DMS153 treated with DMSO at 0.1 percent for 48 hours (cell line): ENCODE measurements at regions not wholly inside any gene's neighbourhood (a gene's known extent, or its start where the extent isn't known, plus 50 kb on each side); places are given as distances from the start of the nearest gene placed in this dataset.

Experiments used
- DNase-seq: peaks from one replicate; lab custom pipeline; 2025; ENCODE audit not compliant: unreplicated experiment; lab: John Stamatoyannopoulos, UW

- DNase-seq, result no peak
These were observed 64.8 kb upstream of the GK2 start for GRCh38 chr4:79472693-79473438.

GRCh38 chr4:79472036-79472435 lies 64.0 kb upstream of the GK2 start:
- DNase-seq, result no peak

- DNase-seq, result no peak
These were observed 63.3 kb upstream of the GK2 start for GRCh38 chr4:79471309-79471708.

GRCh38 chr4:79467246-79467932 lies 59.4 kb upstream of the GK2 start:
- no peak for DNase-seq

- DNase-seq, result no peak
These were observed 58.6 kb upstream of the GK2 start for GRCh38 chr4:79466621-79467020.
